ENCODE measurements at regions not wholly inside any gene's neighbourhood (a gene's known extent, or its start where the extent isn't known, plus 50 kb on each side); places are given as distances from the start of the nearest gene placed in this dataset.

GRCh38 chr13:27679396-27679795, 57.7 kb downstream of the POLR1D start:
- TF ChIP-seq CTCF (IDR thresholded peaks at IDR 0.05; ENCODE audit: low read length) (no peak), EZH2phosphoT487 (IDR thresholded peaks at IDR 0.05; ENCODE audit: low read length) (no peak), EZH2 (optimal IDR thresholded peaks at IDR 0.05; ENCODE audit: low read depth, low read length) (no peak)

All from MM.1S (cell line).